Lower leg skin (tissue), 3 donors: ENCODE measurements at regions not wholly inside any gene's neighbourhood (a gene's known extent, or its start where the extent isn't known, plus 50 kb on each side); places are given as distances from the start of the nearest gene placed in this dataset.
"Not testable (repeated sequence)": the region's sequence is repeated elsewhere in the genome, so short reads cannot be mapped to it uniquely, and the experiment has no call there.

Experiments
- CTCF ChIP-seq, 3 donors: fragments of 450-650 bp; IDR thresholded peaks; one replicate each; pipeline ENCODE4 v1.5.1; 2016; ENCODE audit warnings: antibody characterized with exemption in 3 of 3, mild to moderate bottlenecking in 3 of 3, moderate library complexity in 2 of 3
- POLR2A ChIP-seq, 2 donors: fragments of 450-650 bp; IDR thresholded peaks; one replicate each; pipeline ENCODE4 v1.6.1; 2016 to 2017; ENCODE audit warnings: antibody characterized with exemption in 2 of 2, mild to moderate bottlenecking in 1 of 2, moderate library complexity in 1 of 2

DNA sequence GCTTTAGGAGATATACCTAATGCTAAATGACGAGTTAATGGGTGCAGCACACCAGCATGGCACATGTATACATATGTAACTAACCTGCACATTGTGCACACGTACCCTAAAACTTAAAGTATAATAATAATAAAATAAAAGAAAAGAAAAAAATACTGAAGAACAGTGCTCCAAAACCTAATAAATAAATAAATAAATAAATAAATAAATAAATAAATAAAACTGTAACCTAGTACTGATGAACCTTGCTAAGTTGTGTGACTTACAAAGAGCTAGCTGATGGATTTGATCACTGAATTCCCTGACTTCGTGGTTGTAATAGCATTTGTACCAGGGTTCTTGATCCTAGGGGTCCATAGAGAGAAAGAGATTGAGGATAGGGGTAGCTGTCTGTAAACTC is 258.6 kb downstream of the HNRNPD start:
- not testable (repeated sequence) for TF ChIP-seq CTCF, POLR2A (IDR thresholded peaks at IDR 0.05)
